GM23248 (cell line): ENCODE measurements at regions not wholly inside any gene's neighbourhood (a gene's known extent, or its start where the extent isn't known, plus 50 kb on each side); places are given as distances from the start of the nearest gene placed in this dataset.

Experiments
- DNase-seq: peaks from one replicate; pipeline ENCODE4 v3.0.0-alpha.2; 2015
- H2AFZ ChIP-seq: fragments of 200-600 bp; sonication (generic); 2 replicates; pipeline ENCODE4 v1.6.1; 2016; ENCODE audit warnings: antibody characterized with exemption
- H3F3A ChIP-seq: fragments of 200-600 bp; sonication (generic); 2 replicates; pipeline ENCODE4 v1.6.1; 2016; ENCODE audit warnings: mild to moderate bottlenecking, antibody characterized with exemption, mixed run types; ENCODE audit not compliant: insufficient read depth
- H3K27ac ChIP-seq: fragments of 200-600 bp; sonication (generic); 2 replicates; pipeline ENCODE4 v1.5.1; 2016; ENCODE audit warnings: mild to moderate bottlenecking
- H3K27me3 ChIP-seq: fragments of 200-600 bp; sonication (generic); replicated peaks from 2 replicates; pipeline ENCODE4 v1.6.1; 2016; ENCODE audit warnings: mild to moderate bottlenecking; ENCODE audit not compliant: insufficient read depth
- H3K36me3 ChIP-seq: fragments of 200-600 bp; sonication (generic); 2 replicates; pipeline ENCODE4 v1.6.1; 2016; ENCODE audit warnings: low read depth, mild to moderate bottlenecking
- H3K4me1 ChIP-seq: fragments of 200-600 bp; sonication (generic); 2 replicates; pipeline ENCODE4 v1.6.1; 2016; ENCODE audit warnings: mild to moderate bottlenecking; ENCODE audit not compliant: insufficient read depth
- H3K4me2 ChIP-seq: fragments of 200-600 bp; sonication (generic); one replicate; pipeline ENCODE4 v1.6.1; 2016; ENCODE audit warnings: mild to moderate bottlenecking; ENCODE audit not compliant: unreplicated experiment
- H3K4me3 ChIP-seq: fragments of 200-600 bp; sonication (generic); 2 replicates; pipeline ENCODE4 v1.5.1; 2016; ENCODE audit warnings: mild to moderate bottlenecking
- H3K79me2 ChIP-seq: fragments of 200-600 bp; sonication (generic); 2 replicates; pipeline ENCODE4 v1.6.1; 2016; ENCODE audit warnings: mild to moderate bottlenecking; ENCODE audit not compliant: insufficient read depth
- H3K9ac ChIP-seq: fragments of 200-600 bp; sonication (generic); 2 replicates; pipeline ENCODE4 v1.6.1; 2016; ENCODE audit warnings: mild to moderate bottlenecking
- H3K9me2 ChIP-seq: fragments of 200-600 bp; sonication (generic); 2 replicates; pipeline ENCODE4 v1.6.1; 2016; ENCODE audit warnings: mixed run types, mild to moderate bottlenecking, moderate library complexity; ENCODE audit not compliant: insufficient read depth
- H3K9me3 ChIP-seq: fragments of 200-600 bp; sonication (generic); one replicate; pipeline ENCODE4 v1.6.1; 2017; ENCODE audit warnings: low read depth
- H4K20me1 ChIP-seq: fragments of 200-600 bp; sonication (generic); 2 replicates; pipeline ENCODE4 v1.6.0; 2016; ENCODE audit not compliant: insufficient read depth
- EZH2 ChIP-seq: fragments of 200-600 bp; sonication (generic); IDR thresholded peaks from 2 replicates; pipeline ENCODE4 v1.6.1; 2018; ENCODE audit warnings: antibody characterized with exemption, mild to moderate bottlenecking; ENCODE audit not compliant: insufficient read depth, poor library complexity, severe bottlenecking
- EZH2phosphoT487 ChIP-seq: fragments of 200-600 bp; sonication (generic); IDR thresholded peaks from 2 replicates; pipeline ENCODE4 v1.6.1; 2018; ENCODE audit warnings: antibody characterized with exemption, moderate library complexity, mild to moderate bottlenecking, low read depth; ENCODE audit not compliant: insufficient read depth
- WGBS, 2 experiments: methylation state at CpG; one replicate each; pipeline ENCODE4 v1.1.6; 2015 to 2017; ENCODE audit warnings: low lambda C conversion rate in 2 of 2, low coverage in 1 of 2; ENCODE audit errors: missing lambda C conversion rate in 2 of 2; 5-methylcytosine and 5-hydroxymethylcytosine counted together
- in situ Hi-C: fragments of 300-500 bp; cut with MboI; formaldehyde crosslinking; loops from 2 replicates; pipeline ENCODE4 v1.15.0; 2020

GRCh38 chr20:43789593-43789992, 62.8 kb upstream of the GTSF1L start:
- Histone ChIP-seq H3K27me3 (no peaks in the 10 kb centered on the region; the same call in 1 of the 2 replicates), H3F3A (no peaks in the 10 kb centered on the region), H3K36me3 (no peaks in the 10 kb centered on the region), H3K9me3 (no peaks in the 10 kb centered on the region), H3K4me3 (no peak overlapping the region), H2AFZ (no peak overlapping the region), H3K9ac (no peak overlapping the region), H3K4me1 (no peaks in the 10 kb centered on the region), H3K79me2 (no peaks in the 10 kb centered on the region), H4K20me1 (no peaks in the 10 kb centered on the region), H3K4me2 (no peak overlapping the region), H3K9me2 (no peaks in the 10 kb centered on the region), H3K27ac (no peak overlapping the region)
- TF ChIP-seq EZH2 = no peak
- no peak for TF ChIP-seq EZH2phosphoT487
- DNase-seq = no peak
- in situ Hi-C loops = no loop called here

GRCh38 chr20:43787937-43788336, 61.1 kb upstream of the GTSF1L start:
- H3F3A ChIP-seq = no peaks in the 10 kb centered on the region
- no peak for TF ChIP-seq EZH2phosphoT487
- no peak for TF ChIP-seq EZH2
- H3K27ac ChIP-seq = no peak overlapping the region
- no peaks in the 10 kb centered on the region for H3K79me2 ChIP-seq
- no peaks in the 10 kb centered on the region for H3K4me1 ChIP-seq
- H4K20me1 ChIP-seq = no peaks in the 10 kb centered on the region
- 92 to 97% methylated on average over 2 of the region's 2 CpGs for WGBS, 2 experiments
- no peak for DNase-seq
- H3K4me2 ChIP-seq = no peak overlapping the region
- no peaks in the 10 kb centered on the region for H3K36me3 ChIP-seq
- no peak overlapping the region for H3K4me3 ChIP-seq
- H3K9me3 ChIP-seq = no peaks in the 10 kb centered on the region
- no peaks in the 10 kb centered on the region for H3K27me3 ChIP-seq
- H2AFZ ChIP-seq = no peak overlapping the region
- in situ Hi-C loops = no loop called here
- H3K9ac ChIP-seq = no peak overlapping the region
- no peaks in the 10 kb centered on the region for H3K9me2 ChIP-seq

- in situ Hi-C loops = no loop called here
- Histone ChIP-seq H3K4me3 (no peak overlapping the region), H3K4me1 (peaks cover 4% of the 10 kb centered on the region; the same call in 1 of the 2 replicates), H2AFZ (no peak overlapping the region), H3K9me3 (no peaks in the 10 kb centered on the region), H3K27me3 (no peaks in the 10 kb centered on the region), H3K79me2 (no peaks in the 10 kb centered on the region), H3K9me2 (no peaks in the 10 kb centered on the region), H3K27ac (no peak overlapping the region), H3K4me2 (no peak overlapping the region), H3K9ac (no peak overlapping the region), H4K20me1 (no peaks in the 10 kb centered on the region), H3K36me3 (no peaks in the 10 kb centered on the region), H3F3A (no peaks in the 10 kb centered on the region)
- no peak for DNase-seq
- 57 to 62% methylated on average over 5 of the region's 5 CpGs for WGBS, 2 experiments
- TF ChIP-seq EZH2 (no peak), EZH2phosphoT487 (no peak)
These were observed 60.1 kb upstream of the GTSF1L start for GRCh38 chr20:43786885-43787284.

- no peak overlapping the region for H3K4me2 ChIP-seq
- H3K36me3 ChIP-seq = no peaks in the 10 kb centered on the region
- H3K4me1 ChIP-seq = peaks cover 6% of the 10 kb centered on the region; the same call in 1 of the 2 replicates
- no peak overlapping the region for H3K27ac ChIP-seq
- in situ Hi-C loops = no loop called here
- no peak for DNase-seq
- no peaks in the 10 kb centered on the region for H4K20me1 ChIP-seq
- H3K9me2 ChIP-seq = no peaks in the 10 kb centered on the region
- H3K9ac ChIP-seq = no peak overlapping the region
- H2AFZ ChIP-seq = no peak overlapping the region
- WGBS, 2 experiments = 31 to 44% methylated on average over 3 of the region's 3 CpGs
- no peaks in the 10 kb centered on the region for H3K27me3 ChIP-seq
- H3K4me3 ChIP-seq = no peak overlapping the region
- TF ChIP-seq EZH2phosphoT487 (no peak), EZH2 (no peak)
- H3F3A ChIP-seq = no peaks in the 10 kb centered on the region
- H3K9me3 ChIP-seq = no peaks in the 10 kb centered on the region
- H3K79me2 ChIP-seq = no peaks in the 10 kb centered on the region
These were observed 54.4 kb upstream of the GTSF1L start for GRCh38 chr20:43781215-43781614.

DNA sequence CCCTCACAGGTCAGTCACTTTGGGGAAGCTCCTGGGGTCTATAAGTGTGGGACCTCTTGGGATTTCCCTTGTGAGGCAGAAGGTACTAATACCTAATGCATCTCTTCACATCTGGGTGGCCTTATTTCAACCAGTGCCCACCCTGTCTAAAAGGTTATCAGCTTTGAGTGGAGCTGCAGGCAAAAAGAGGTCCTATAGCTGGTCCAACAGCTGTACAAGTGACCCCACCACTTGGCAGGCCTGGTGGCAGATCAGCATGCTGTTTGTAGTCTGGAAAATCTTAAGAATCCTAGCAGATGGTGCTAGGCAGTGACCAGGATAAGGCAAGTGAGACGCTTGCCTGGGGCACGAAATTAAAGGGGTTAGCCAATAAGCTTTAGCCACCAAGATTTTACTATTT, 51.6 kb upstream of the GTSF1L start:
- 73 to 76% methylated on average over 2 of the region's 2 CpGs for WGBS, 2 experiments
- no peaks in the 10 kb centered on the region for H3F3A ChIP-seq
- no peaks in the 10 kb centered on the region; the same call in 1 of the 2 replicates for H3K27me3 ChIP-seq
- H3K79me2 ChIP-seq = no peaks in the 10 kb centered on the region
- H4K20me1 ChIP-seq = no peaks in the 10 kb centered on the region
- H3K4me3 ChIP-seq = no peak overlapping the region
- H2AFZ ChIP-seq = no peak overlapping the region
- in situ Hi-C loops = no loop called here
- TF ChIP-seq EZH2phosphoT487 = no peak
- TF ChIP-seq EZH2 = no peak
- H3K9me3 ChIP-seq = no peaks in the 10 kb centered on the region
- no peak overlapping the region for H3K9ac ChIP-seq
- peaks cover 6% of the 10 kb centered on the region; the same call in 1 of the 2 replicates for H3K4me1 ChIP-seq
- no peak overlapping the region for H3K27ac ChIP-seq
- no peaks in the 10 kb centered on the region for H3K9me2 ChIP-seq
- DNase-seq = no peak
- no peak overlapping the region for H3K4me2 ChIP-seq
- no peaks in the 10 kb centered on the region for H3K36me3 ChIP-seq
